ENCODE measurements at regions not wholly inside any gene's neighbourhood (a gene's known extent, or its start where the extent isn't known, plus 50 kb on each side); places are given as distances from the start of the nearest gene placed in this dataset.

- no peak for TF ChIP-seq CTCF (IDR thresholded peaks at IDR 0.05)
- TF ChIP-seq POLR2A (IDR thresholded peaks at IDR 0.05), result no peak
Measured at GRCh38 chr2:164420787-164421186, 200.5 kb downstream of the GRB14 start.

Measured in testis (tissue), 2 donors.